Thyroid gland (tissue), 4 donors: ENCODE measurements at regions not wholly inside any gene's neighbourhood (a gene's known extent, or its start where the extent isn't known, plus 50 kb on each side); places are given as distances from the start of the nearest gene placed in this dataset.

ENCODE experiments used
- DNase-seq, 2 donors: peaks; one replicate each; pipeline ENCODE4 v3.0.0-alpha.2; 2019
- H3K27ac ChIP-seq, 3 donors: fragments of 200-600 bp; sonication (generic); 1 replicate in 2 of 3; 2 replicates in 1 of 3; pipeline ENCODE4 v1.5.1; 2016 to 2019; ENCODE audit warnings: mild to moderate bottlenecking in 1 of 3, moderate library complexity in 1 of 3
- H3K27me3 ChIP-seq: fragments of 200-600 bp; sonication (generic); one replicate; pipeline ENCODE4 v1.5.1; 2019
- H3K36me3 ChIP-seq, 2 donors: fragments of 200-600 bp; sonication (generic); one replicate each; pipeline ENCODE4 v1.5.1; 2016 to 2019
- H3K4me1 ChIP-seq, 2 donors: fragments of 200-600 bp; sonication (generic); one replicate each; pipeline ENCODE4 v1.5.1; 2017 to 2019
- H3K4me3 ChIP-seq, 3 donors: fragments of 200-600 bp; sonication (generic); replicated peaks in 1 of 3; 1 replicate in 2 of 3; 2 replicates in 1 of 3; pipeline ENCODE4 v1.5.1; 2016; ENCODE audit warnings: mild to moderate bottlenecking in 1 of 3
- H3K9me3 ChIP-seq: fragments of 200-600 bp; sonication (generic); one replicate; pipeline ENCODE4 v1.5.1; 2017
- POLR2A ChIP-seq, 2 donors: fragments of 450-650 bp; IDR thresholded peaks; one replicate each; pipeline ENCODE4 v1.6.1; 2017; ENCODE audit warnings: antibody characterized with exemption in 2 of 2, mild to moderate bottlenecking in 2 of 2, moderate library complexity in 1 of 2
- WGBS, 2 donors: methylation state at CpG; one replicate each; pipeline ENCODE4 v1.1.5; 2017; 5-methylcytosine and 5-hydroxymethylcytosine counted together
- intact Hi-C: fragments of 100-400 bp; cut with DNase I; formaldehyde crosslinking; loops from one replicate; pipeline ENCODE4 v1.15.1; 2023
- TF ChIP-seq, protein P1 (sequence below), 6 experiments: fragments of 200-600 bp in 3 of 6; fragments of 450-650 bp in 3 of 6; sonication (generic) in 3 of 6; IDR thresholded peaks; one replicate each; pipeline ENCODE4 v1.5.1; 2016 to 2019; ENCODE audit warnings: antibody characterized with exemption in 6 of 6, mild to moderate bottlenecking in 2 of 6, inconsistent platforms in 1 of 6, moderate library complexity in 1 of 6

DNA sequence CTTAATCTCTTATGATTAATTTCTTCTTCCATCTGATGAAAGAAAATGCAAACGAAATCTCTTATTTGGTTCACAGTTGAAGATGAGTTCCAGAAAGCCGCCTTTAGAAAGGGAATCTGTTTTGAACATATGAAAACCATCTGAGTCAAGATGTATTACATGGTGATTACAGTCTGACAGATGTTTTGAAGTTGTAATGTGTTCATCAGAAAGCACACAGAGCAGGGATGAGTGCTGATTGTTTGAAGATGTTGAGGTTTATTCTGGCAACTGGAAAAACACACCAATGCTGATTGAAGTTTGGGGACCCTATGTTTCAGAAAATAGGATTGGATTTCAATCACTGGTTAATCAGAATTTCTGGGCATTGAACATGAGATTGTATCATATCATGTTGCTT lies 99.7 kb downstream of the TMSB4Y start:
- H3K27me3 ChIP-seq, result no peaks in the 10 kb centered on the region
- no peak overlapping the region for H3K4me3 ChIP-seq
- no peaks in the 10 kb centered on the region for H3K9me3 ChIP-seq
- H3K4me1 ChIP-seq, result no peaks in the 10 kb centered on the region
- TF ChIP-seq POLR2A (IDR thresholded peaks at IDR 0.05), result no peak
- TF ChIP-seq, protein P1, sequence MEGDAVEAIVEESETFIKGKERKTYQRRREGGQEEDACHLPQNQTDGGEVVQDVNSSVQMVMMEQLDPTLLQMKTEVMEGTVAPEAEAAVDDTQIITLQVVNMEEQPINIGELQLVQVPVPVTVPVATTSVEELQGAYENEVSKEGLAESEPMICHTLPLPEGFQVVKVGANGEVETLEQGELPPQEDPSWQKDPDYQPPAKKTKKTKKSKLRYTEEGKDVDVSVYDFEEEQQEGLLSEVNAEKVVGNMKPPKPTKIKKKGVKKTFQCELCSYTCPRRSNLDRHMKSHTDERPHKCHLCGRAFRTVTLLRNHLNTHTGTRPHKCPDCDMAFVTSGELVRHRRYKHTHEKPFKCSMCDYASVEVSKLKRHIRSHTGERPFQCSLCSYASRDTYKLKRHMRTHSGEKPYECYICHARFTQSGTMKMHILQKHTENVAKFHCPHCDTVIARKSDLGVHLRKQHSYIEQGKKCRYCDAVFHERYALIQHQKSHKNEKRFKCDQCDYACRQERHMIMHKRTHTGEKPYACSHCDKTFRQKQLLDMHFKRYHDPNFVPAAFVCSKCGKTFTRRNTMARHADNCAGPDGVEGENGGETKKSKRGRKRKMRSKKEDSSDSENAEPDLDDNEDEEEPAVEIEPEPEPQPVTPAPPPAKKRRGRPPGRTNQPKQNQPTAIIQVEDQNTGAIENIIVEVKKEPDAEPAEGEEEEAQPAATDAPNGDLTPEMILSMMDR (IDR thresholded peaks at IDR 0.05), result no peak
- no peaks in the 10 kb centered on the region for H3K36me3 ChIP-seq
- intact Hi-C loops, result no loop called here
- DNase-seq, result no peak
- H3K27ac ChIP-seq, result no peak overlapping the region
- WGBS, 2 donors, result 74 to 85% methylated on average over 2 of the region's 2 CpGs

DNA sequence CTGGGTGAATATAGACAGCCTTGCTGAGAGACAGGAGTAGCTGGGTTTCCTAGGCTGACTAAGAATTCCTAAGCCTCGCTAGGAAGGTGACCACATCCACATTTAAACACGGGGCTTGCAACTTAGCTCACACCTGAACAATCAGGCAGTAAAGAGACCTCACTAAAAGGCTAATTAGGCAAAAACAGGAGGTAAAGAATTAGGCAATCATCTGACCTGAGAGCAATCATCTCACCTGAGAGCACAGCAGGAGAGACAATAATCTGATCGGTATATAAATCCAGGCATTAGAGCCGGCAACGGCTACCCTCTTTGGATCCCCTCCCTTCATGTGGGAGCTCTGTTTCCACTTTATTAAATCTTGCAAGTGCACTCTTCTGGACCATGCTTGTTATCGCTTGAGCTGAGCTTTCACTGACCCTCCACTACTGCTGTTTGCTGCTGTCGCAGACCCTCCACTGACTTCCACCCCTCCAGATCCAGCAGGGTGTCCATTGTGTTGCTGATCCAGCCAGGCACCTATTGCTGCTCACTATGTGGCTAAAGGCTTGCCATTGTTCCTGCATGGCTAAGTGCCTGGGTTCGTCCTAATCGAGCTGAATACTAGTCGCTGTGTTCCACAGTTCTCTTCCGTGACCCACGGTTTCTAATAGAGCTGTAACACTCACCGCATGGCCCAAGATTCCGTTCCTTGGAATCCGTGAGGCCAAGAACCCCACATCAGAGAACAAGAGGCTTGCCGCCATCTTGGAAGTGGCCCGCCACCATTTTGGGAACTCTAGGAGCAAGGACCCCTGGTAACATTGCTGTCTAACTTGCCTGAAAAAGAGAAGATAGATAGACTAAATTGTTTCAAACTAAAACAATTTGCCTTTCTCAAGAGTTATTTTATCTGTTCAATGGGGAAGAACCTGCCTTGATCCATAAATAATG lies 100.7 kb downstream of the TMSB4Y start:
- no peak for DNase-seq
- H3K9me3 ChIP-seq, result no peaks in the 10 kb centered on the region
- H3K36me3 ChIP-seq, result no peaks in the 10 kb centered on the region
- no peaks in the 10 kb centered on the region for H3K4me1 ChIP-seq
- no peaks in the 10 kb centered on the region for H3K27me3 ChIP-seq
- TF ChIP-seq POLR2A (IDR thresholded peaks at IDR 0.05), result no peak
- TF ChIP-seq, protein P1 (IDR thresholded peaks at IDR 0.05), result no peak
- no peak overlapping the region for H3K27ac ChIP-seq
- H3K4me3 ChIP-seq, result no peak overlapping the region
- intact Hi-C loops, result no loop called here
- 70 to 72% methylated on average over 17 of the region's 17 CpGs for WGBS, 2 donors

DNA sequence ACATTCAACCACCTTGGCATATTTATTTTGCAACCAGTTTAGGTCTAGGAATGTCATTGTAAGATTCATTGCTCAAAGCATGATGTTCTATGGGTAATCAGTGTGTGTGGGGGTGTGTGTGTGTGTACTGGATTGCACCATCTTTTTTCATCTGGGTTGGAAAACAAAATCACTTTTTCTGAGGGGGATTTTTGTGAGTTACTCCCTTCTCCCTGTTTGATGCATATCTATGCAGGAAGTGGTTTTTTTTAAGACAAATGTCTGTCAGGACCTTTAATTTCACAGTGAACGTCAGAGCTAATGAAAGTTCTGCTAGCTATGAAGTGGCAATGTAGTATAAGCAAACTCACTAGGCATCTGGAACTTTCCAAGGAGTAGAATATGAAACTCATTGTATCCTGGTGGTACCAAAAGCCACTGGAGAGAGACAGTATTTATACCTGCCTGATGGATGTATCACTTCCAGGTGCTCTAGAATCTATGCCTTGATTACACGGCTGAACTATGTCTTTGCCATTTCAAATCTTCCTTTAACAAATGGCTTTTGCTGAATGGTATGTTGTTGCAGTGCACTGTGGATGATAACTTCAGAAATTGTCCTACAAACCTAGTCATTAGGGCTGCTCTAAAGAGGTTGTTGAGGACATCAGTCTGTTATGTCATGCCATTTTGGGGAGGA lies 101.5 kb downstream of the TMSB4Y start:
- no peak for DNase-seq
- Histone ChIP-seq H3K36me3 (no peaks in the 10 kb centered on the region), H3K27me3 (no peaks in the 10 kb centered on the region), H3K4me1 (no peaks in the 10 kb centered on the region), H3K4me3 (no peak overlapping the region), H3K27ac (no peak overlapping the region), H3K9me3 (no peaks in the 10 kb centered on the region)
- intact Hi-C loops, result no loop called here
- TF ChIP-seq POLR2A (IDR thresholded peaks at IDR 0.05), result no peak
- TF ChIP-seq, protein P1 (IDR thresholded peaks at IDR 0.05), result no peak
- WGBS, 2 donors, result 67 to 79% methylated on average over 2 of the region's 2 CpGs

DNA sequence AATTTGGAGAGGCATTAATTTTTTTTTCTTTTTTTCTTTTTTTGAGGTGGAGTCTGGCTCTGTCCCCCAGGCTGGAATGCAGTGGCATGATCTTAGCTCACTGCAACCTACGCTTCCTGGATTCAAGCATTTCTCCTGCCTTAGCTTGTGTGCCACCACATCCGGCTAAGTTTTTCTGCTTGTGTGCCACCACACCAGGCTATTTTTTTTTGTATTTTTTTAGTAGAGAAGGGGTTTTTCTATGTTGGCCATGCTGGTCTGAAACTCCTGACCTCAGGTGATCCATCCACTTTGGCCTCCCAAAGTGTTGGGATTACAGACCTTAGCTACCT lies 102.0 kb downstream of the TMSB4Y start:
- no peak overlapping the region for H3K4me3 ChIP-seq
- intact Hi-C loops, result no loop called here
- no peaks in the 10 kb centered on the region for H3K4me1 ChIP-seq
- H3K27ac ChIP-seq, result no peak overlapping the region
- no peaks in the 10 kb centered on the region for H3K9me3 ChIP-seq
- WGBS, 2 donors, result 93 to 96% methylated on average over 2 of the region's 2 CpGs
- no peaks in the 10 kb centered on the region for H3K27me3 ChIP-seq
- TF ChIP-seq, protein P1 (IDR thresholded peaks at IDR 0.05), result no peak
- no peak for TF ChIP-seq POLR2A (IDR thresholded peaks at IDR 0.05)
- no peak for DNase-seq
- no peaks in the 10 kb centered on the region for H3K36me3 ChIP-seq

DNA sequence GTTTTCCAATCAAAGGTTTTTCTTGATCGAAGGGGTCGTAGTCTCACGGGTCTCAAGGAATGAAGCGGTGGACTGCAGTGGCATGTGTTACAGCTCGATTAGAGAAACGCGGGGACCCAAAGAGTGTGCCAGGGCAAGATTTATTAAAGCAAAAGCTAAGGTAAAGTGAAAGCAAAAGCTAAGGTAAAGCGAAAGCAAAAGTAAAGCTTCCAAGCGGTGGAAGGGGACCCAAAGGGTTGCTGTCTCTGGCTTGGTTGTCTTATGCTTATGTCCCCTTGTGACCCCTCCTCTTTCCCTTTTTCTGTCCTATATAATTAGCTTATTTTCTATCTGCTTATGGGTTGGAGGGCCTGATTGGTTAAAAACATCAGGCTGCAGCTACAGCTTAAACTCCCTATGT lies 126.4 kb downstream of the TMSB4Y start:
- Histone ChIP-seq H3K36me3 (no peaks in the 10 kb centered on the region), H3K27me3 (no peaks in the 10 kb centered on the region), H3K27ac (no peak overlapping the region), H3K4me1 (no peaks in the 10 kb centered on the region), H3K4me3 (no peak overlapping the region), H3K9me3 (no peaks in the 10 kb centered on the region)
- DNase-seq, result no peak
- no peak for TF ChIP-seq POLR2A (IDR thresholded peaks at IDR 0.05)
- TF ChIP-seq, protein P1 (IDR thresholded peaks at IDR 0.05), result no peak
- 97 to 99% methylated on average over 9 of the region's 9 CpGs for WGBS, 2 donors
- intact Hi-C loops, result no loop called here
